ENCODE measurements at regions not wholly inside any gene's neighbourhood (a gene's known extent, or its start where the extent isn't known, plus 50 kb on each side); places are given as distances from the start of the nearest gene placed in this dataset.

- TF ChIP-seq CTCF (IDR thresholded peaks at IDR 0.05; ENCODE audit: insufficient read depth, low read depth, low read length) (no peak), EZH2 (IDR thresholded peaks at IDR 0.05; ENCODE audit: insufficient read depth, low read length) (no peak)
Observed at GRCh38 chr1:29489471-29489870, 253.1 kb downstream of the PTPRU start.
